SJSA1 (cell line): ENCODE measurements at regions not wholly inside any gene's neighbourhood (a gene's known extent, or its start where the extent isn't known, plus 50 kb on each side); places are given as distances from the start of the nearest gene placed in this dataset.

ENCODE experiments used
- DNase-seq, 2 experiments: peaks; one replicate each; pipeline ENCODE4 v3.0.0-alpha.2; 2015 to 2020; ENCODE audit warnings: low spot score in 2 of 2, low read depth in 1 of 2
- H3K27ac ChIP-seq: fragments of 250-450 bp; sonication (Bioruptor Pico); 2 replicates; pipeline ENCODE4 v1.5.1; 2020; ENCODE audit warnings: mild to moderate bottlenecking, moderate library complexity
- H3K27me3 ChIP-seq: fragments of 250-450 bp; sonication (Bioruptor Pico); replicated peaks from 2 replicates; pipeline ENCODE4 v1.5.1; 2020; ENCODE audit warnings: mild to moderate bottlenecking, moderate library complexity
- H3K36me3 ChIP-seq: fragments of 250-450 bp; sonication (Bioruptor Pico); 2 replicates; pipeline ENCODE4 v1.5.1; 2020; ENCODE audit warnings: mild to moderate bottlenecking
- H3K4me1 ChIP-seq: fragments of 250-450 bp; sonication (Bioruptor Pico); replicated peaks from 2 replicates; pipeline ENCODE4 v1.6.1; 2021; ENCODE audit warnings: mild to moderate bottlenecking
- H3K4me3 ChIP-seq: fragments of 250-450 bp; sonication (Bioruptor Pico); 2 replicates; pipeline ENCODE4 v1.5.1; 2020; ENCODE audit warnings: mild to moderate bottlenecking
- H3K9me3 ChIP-seq: fragments of 250-450 bp; sonication (Bioruptor Pico); replicated peaks from 2 replicates; pipeline ENCODE4 v1.5.1; 2020; ENCODE audit warnings: mild to moderate bottlenecking

GRCh38 chr16:64203126-64203525 lies 918.7 kb downstream of the CDH11 start:
- no peak overlapping the region for H3K27ac ChIP-seq
- H3K9me3 ChIP-seq, result no peaks in the 10 kb centered on the region
- H3K36me3 ChIP-seq, result no peaks in the 10 kb centered on the region
- no peak overlapping the region for H3K4me3 ChIP-seq
- H3K27me3 ChIP-seq, result no peaks in the 10 kb centered on the region
- DNase-seq, result no peak
- no peaks in the 10 kb centered on the region for H3K4me1 ChIP-seq

- H3K36me3 ChIP-seq, result no peaks in the 10 kb centered on the region
- DNase-seq, result no peak
- H3K4me3 ChIP-seq, result no peak overlapping the region
- no peak overlapping the region for H3K27ac ChIP-seq
- H3K27me3 ChIP-seq, result no peaks in the 10 kb centered on the region
- no peaks in the 10 kb centered on the region for H3K4me1 ChIP-seq
- no peaks in the 10 kb centered on the region for H3K9me3 ChIP-seq
Measured at GRCh38 chr16:64202571-64202970, 919.3 kb downstream of the CDH11 start.

- Histone ChIP-seq H3K27me3 (no peaks in the 10 kb centered on the region), H3K9me3 (no peaks in the 10 kb centered on the region), H3K36me3 (no peaks in the 10 kb centered on the region), H3K27ac (no peak overlapping the region), H3K4me1 (no peaks in the 10 kb centered on the region), H3K4me3 (no peak overlapping the region)
- DNase-seq, result no peak
Measured at GRCh38 chr16:64196444-64196843, 925.4 kb downstream of the CDH11 start.

- Histone ChIP-seq H3K4me3 (no peak overlapping the region), H3K9me3 (no peaks in the 10 kb centered on the region)
- DNase-seq, result no peak
Measured at GRCh38 chr16:64185954-64186353, 935.9 kb downstream of the CDH11 start.

GRCh38 chr16:64184156-64184555 lies 937.7 kb downstream of the CDH11 start:
- Histone ChIP-seq H3K27me3 (no peaks in the 10 kb centered on the region), H3K36me3 (no peaks in the 10 kb centered on the region), H3K4me1 (no peaks in the 10 kb centered on the region), H3K4me3 (no peak overlapping the region), H3K27ac (no peak overlapping the region), H3K9me3 (no peaks in the 10 kb centered on the region)
- DNase-seq, result no peak

More at GRCh38 chr16:64185954-64186353, 935.9 kb downstream of the CDH11 start:
- Histone ChIP-seq H3K36me3 (no peaks in the 10 kb centered on the region), H3K27me3 (no peaks in the 10 kb centered on the region), H3K4me1 (no peaks in the 10 kb centered on the region), H3K27ac (no peak overlapping the region)

- no peaks in the 10 kb centered on the region for H3K9me3 ChIP-seq
- no peak for DNase-seq
- H3K27me3 ChIP-seq, result no peaks in the 10 kb centered on the region
- H3K36me3 ChIP-seq, result no peaks in the 10 kb centered on the region
- no peak overlapping the region for H3K27ac ChIP-seq
- H3K4me1 ChIP-seq, result no peaks in the 10 kb centered on the region
- no peak overlapping the region for H3K4me3 ChIP-seq
Measured at GRCh38 chr16:64182985-64183384, 938.9 kb downstream of the CDH11 start.

GRCh38 chr16:64181271-64181925 lies 940.5 kb downstream of the CDH11 start:
- Histone ChIP-seq H3K4me1 (no peaks in the 10 kb centered on the region), H3K9me3 (no peaks in the 10 kb centered on the region), H3K27ac (no peak overlapping the region), H3K36me3 (no peaks in the 10 kb centered on the region), H3K27me3 (no peaks in the 10 kb centered on the region), H3K4me3 (no peak overlapping the region)
- DNase-seq, result no peak

GRCh38 chr16:64180136-64180900 lies 941.5 kb downstream of the CDH11 start:
- H3K9me3 ChIP-seq, result no peaks in the 10 kb centered on the region
- H3K27me3 ChIP-seq, result no peaks in the 10 kb centered on the region
- no peak overlapping the region for H3K27ac ChIP-seq
- no peaks in the 10 kb centered on the region for H3K36me3 ChIP-seq
- H3K4me1 ChIP-seq, result no peaks in the 10 kb centered on the region
- no peak for DNase-seq
- H3K4me3 ChIP-seq, result no peak overlapping the region

- H3K27me3 ChIP-seq, result no peaks in the 10 kb centered on the region
- no peaks in the 10 kb centered on the region for H3K4me1 ChIP-seq
- DNase-seq, result no peak
Measured at GRCh38 chr16:64174327-64174726, 947.5 kb downstream of the CDH11 start.

GRCh38 chr16:64172652-64173051 lies 949.2 kb downstream of the CDH11 start:
- DNase-seq, result no peak
- no peaks in the 10 kb centered on the region for H3K9me3 ChIP-seq
- no peaks in the 10 kb centered on the region for H3K4me1 ChIP-seq
- no peaks in the 10 kb centered on the region for H3K27me3 ChIP-seq
- no peak overlapping the region for H3K4me3 ChIP-seq
- no peaks in the 10 kb centered on the region for H3K36me3 ChIP-seq
- no peak overlapping the region for H3K27ac ChIP-seq

More at GRCh38 chr16:64174327-64174726, 947.5 kb downstream of the CDH11 start:
- Histone ChIP-seq H3K9me3 (no peaks in the 10 kb centered on the region), H3K36me3 (no peaks in the 10 kb centered on the region), H3K4me3 (no peak overlapping the region), H3K27ac (no peak overlapping the region)

- Histone ChIP-seq H3K4me3 (no peak overlapping the region), H3K27ac (no peak overlapping the region), H3K27me3 (no peaks in the 10 kb centered on the region), H3K9me3 (no peaks in the 10 kb centered on the region), H3K36me3 (no peaks in the 10 kb centered on the region), H3K4me1 (no peaks in the 10 kb centered on the region)
- no peak for DNase-seq
Measured at GRCh38 chr16:64172226-64172625, 949.6 kb downstream of the CDH11 start.

- H3K27ac ChIP-seq, result no peak overlapping the region
Measured at GRCh38 chr16:64171632-64172031, 950.2 kb downstream of the CDH11 start.

GRCh38 chr16:64168371-64168770 lies 953.5 kb downstream of the CDH11 start:
- Histone ChIP-seq H3K27ac (no peak overlapping the region), H3K9me3 (no peaks in the 10 kb centered on the region), H3K4me3 (no peak overlapping the region), H3K27me3 (no peaks in the 10 kb centered on the region), H3K36me3 (no peaks in the 10 kb centered on the region), H3K4me1 (no peaks in the 10 kb centered on the region)
- DNase-seq, result no peak

More at GRCh38 chr16:64171632-64172031, 950.2 kb downstream of the CDH11 start:
- Histone ChIP-seq H3K4me3 (no peak overlapping the region), H3K4me1 (no peaks in the 10 kb centered on the region), H3K36me3 (no peaks in the 10 kb centered on the region), H3K9me3 (no peaks in the 10 kb centered on the region), H3K27me3 (no peaks in the 10 kb centered on the region)
- no peak for DNase-seq

GRCh38 chr16:64167936-64168335 lies 953.9 kb downstream of the CDH11 start:
- H3K4me1 ChIP-seq, result no peaks in the 10 kb centered on the region
- no peak overlapping the region for H3K4me3 ChIP-seq
- H3K9me3 ChIP-seq, result no peaks in the 10 kb centered on the region
- no peaks in the 10 kb centered on the region for H3K36me3 ChIP-seq
- H3K27ac ChIP-seq, result no peak overlapping the region
- H3K27me3 ChIP-seq, result no peaks in the 10 kb centered on the region
- DNase-seq, result no peak
